Trophoblast cell (in vitro differentiated cells and primary cell): ENCODE measurements at regions not wholly inside any gene's neighbourhood (a gene's known extent, or its start where the extent isn't known, plus 50 kb on each side); places are given as distances from the start of the nearest gene placed in this dataset.
A peak's percentile ranks its signal among the peaks of the same experiment; 100 is the strongest.

Experiments
- DNase-seq, 2 donors: peaks; one replicate each; pipeline ENCODE4 v3.0.0-alpha.2; 2016
- H2AFZ ChIP-seq: 2 replicates; pipeline ENCODE4 v1.6.1; 2013; ENCODE audit warnings: low read length, moderate library complexity, mild to moderate bottlenecking; ENCODE audit not compliant: insufficient read depth, poor library complexity
- H2AK5ac ChIP-seq: 2 replicates; pipeline ENCODE4 v1.6.1; 2013; ENCODE audit warnings: mild to moderate bottlenecking, low read length
- H2BK120ac ChIP-seq: 2 replicates; pipeline ENCODE4 v1.6.1; 2013; ENCODE audit warnings: low read length, mild to moderate bottlenecking, moderate library complexity; ENCODE audit not compliant: insufficient read depth, poor library complexity
- H2BK12ac ChIP-seq: 2 replicates; pipeline ENCODE4 v1.6.1; 2013; ENCODE audit warnings: mild to moderate bottlenecking, low read length, moderate library complexity
- H2BK5ac ChIP-seq: 2 replicates; pipeline ENCODE4 v1.6.1; 2013; ENCODE audit warnings: low read length, low read depth, moderate library complexity, mild to moderate bottlenecking; ENCODE audit not compliant: poor library complexity
- H3K14ac ChIP-seq: 2 replicates; pipeline ENCODE4 v1.6.1; 2013; ENCODE audit warnings: mild to moderate bottlenecking, low read length
- H3K18ac ChIP-seq: 2 replicates; pipeline ENCODE4 v1.6.1; 2013; ENCODE audit warnings: mild to moderate bottlenecking, low read length
- H3K23ac ChIP-seq: 2 replicates; pipeline ENCODE4 v1.6.1; 2013; ENCODE audit warnings: low read length
- H3K27ac ChIP-seq: 2 replicates; pipeline ENCODE4 v1.5.1; 2013; ENCODE audit warnings: low read depth, mild to moderate bottlenecking, inconsistent platforms, low read length, moderate library complexity
- H3K27me3 ChIP-seq: 2 replicates; pipeline ENCODE4 v1.6.1; 2013; ENCODE audit warnings: inconsistent platforms, mild to moderate bottlenecking, low read length, moderate library complexity; ENCODE audit not compliant: insufficient read depth
- H3K36me3 ChIP-seq, 2 experiments: 1 replicate in 1 of 2; 2 replicates in 1 of 2; pipeline ENCODE4 v1.6.1; 2013; ENCODE audit warnings: low read length in 2 of 2, mild to moderate bottlenecking in 2 of 2, moderate library complexity in 1 of 2; ENCODE audit not compliant: insufficient read depth in 2 of 2, control insufficient read depth in 1 of 2
- H3K4ac ChIP-seq: 2 replicates; pipeline ENCODE4 v1.6.1; 2013; ENCODE audit warnings: low read depth, mild to moderate bottlenecking, low read length, moderate library complexity
- H3K4me1 ChIP-seq, 2 experiments: 1 replicate in 1 of 2; 2 replicates in 1 of 2; pipeline ENCODE4 v1.6.1; 2013; ENCODE audit warnings: low read length in 2 of 2, mild to moderate bottlenecking in 2 of 2, moderate library complexity in 1 of 2; ENCODE audit not compliant: insufficient read depth in 2 of 2, control insufficient read depth in 1 of 2
- H3K4me2 ChIP-seq: 2 replicates; pipeline ENCODE4 v1.6.1; 2013; ENCODE audit warnings: inconsistent platforms, mild to moderate bottlenecking, low read length, moderate library complexity
- H3K4me3 ChIP-seq: 2 replicates; pipeline ENCODE4 v1.5.1; 2013; ENCODE audit warnings: mild to moderate bottlenecking, low read depth, low read length, inconsistent platforms
- H3K79me1 ChIP-seq: one replicate; pipeline ENCODE4 v1.6.1; 2013; ENCODE audit warnings: low read length
- H3K79me2 ChIP-seq: 2 replicates; pipeline ENCODE4 v1.6.1; 2013; ENCODE audit warnings: low read length, mild to moderate bottlenecking; ENCODE audit not compliant: control insufficient read depth, insufficient read depth, poor library complexity
- H3K9ac ChIP-seq: 2 replicates; pipeline ENCODE4 v1.6.1; 2013; ENCODE audit warnings: mild to moderate bottlenecking, low read length
- H3K9me3 ChIP-seq: 2 replicates; pipeline ENCODE4 v1.6.1; 2013; ENCODE audit warnings: low read depth, mild to moderate bottlenecking, control low read depth, inconsistent platforms, low read length; ENCODE audit not compliant: insufficient read depth
- H4K12ac ChIP-seq: 2 replicates; pipeline ENCODE4 v1.6.1; 2013; ENCODE audit warnings: low read depth, mild to moderate bottlenecking, low read length, moderate library complexity
- H4K8ac ChIP-seq: 2 replicates; pipeline ENCODE4 v1.6.1; 2013; ENCODE audit warnings: low read depth, mild to moderate bottlenecking, low read length, moderate library complexity
- H4K91ac ChIP-seq: one replicate; pipeline ENCODE4 v1.6.1; 2013; ENCODE audit warnings: low read depth, mild to moderate bottlenecking, low read length, moderate library complexity
- WGBS: extraction: QIAGEN DNeasy Blood & Tissue Kit; methylation state at CpG from one replicate; pipeline ENCODE4 v1.1.7; 2013; ENCODE audit warnings: missing lambda C conversion rate; ENCODE audit not compliant: insufficient read length, insufficient coverage; ENCODE audit errors: extremely low coverage; 5-methylcytosine and 5-hydroxymethylcytosine counted together

DNA sequence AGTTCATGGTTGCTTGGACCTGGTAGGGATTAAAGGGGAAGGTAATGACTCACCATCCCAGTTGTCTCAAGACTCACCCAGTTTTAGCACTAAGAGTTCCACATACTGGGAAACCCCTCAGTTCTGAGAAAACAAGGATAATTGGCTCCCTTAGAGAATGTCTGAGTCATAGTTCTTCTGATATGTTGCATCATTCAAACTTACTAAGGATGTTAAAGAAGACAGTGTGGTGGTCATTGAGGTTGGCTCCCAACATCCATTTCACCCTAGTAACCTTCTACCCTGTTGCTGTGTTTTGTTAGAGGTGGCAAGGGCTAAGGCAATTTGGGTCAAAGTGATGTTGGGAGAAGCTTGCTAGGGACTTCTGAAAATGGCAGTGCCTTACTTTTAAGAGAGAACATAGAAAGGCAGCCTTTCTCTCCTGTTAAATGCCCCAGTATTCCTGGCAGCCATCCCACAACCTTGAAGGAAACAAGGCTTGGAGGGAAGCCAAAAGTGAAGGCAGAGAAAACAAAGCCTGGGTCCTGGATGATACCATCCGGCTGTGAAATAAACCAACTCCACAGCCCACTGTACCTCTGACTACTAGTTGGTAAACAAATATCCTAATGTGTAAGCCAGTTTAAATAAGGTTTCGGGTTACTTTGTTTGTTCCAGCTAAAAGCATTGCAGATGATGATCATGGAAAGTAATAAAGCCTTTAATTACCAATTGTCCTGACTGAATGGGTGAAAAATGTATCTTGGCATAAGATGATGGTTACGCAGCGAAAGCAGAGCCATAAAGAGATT is 80.4 kb upstream of the ADAMTSL1 start:
- Histone ChIP-seq H2BK5ac (no peak overlapping the region), H3K4me3 (no peak overlapping the region), H3K23ac (no peak overlapping the region), H3K4ac (no peak overlapping the region), H3K14ac (peak overlapping the region; percentile 37), H2BK12ac (no peak overlapping the region), H3K79me2 (no peaks in the 10 kb centered on the region), H3K79me1 (peaks cover 2% of the 10 kb centered on the region), H4K91ac (peak overlapping the region; percentile 24), H3K18ac (no peak overlapping the region), H3K9me3 (no peaks in the 10 kb centered on the region), H2AFZ (no peak overlapping the region), H3K27me3 (no peaks in the 10 kb centered on the region), H4K8ac (no peak overlapping the region), H3K4me2 (no peak overlapping the region), H3K4me1 (no peaks in the 10 kb centered on the region), H3K36me3 (no peaks in the 10 kb centered on the region), H3K9ac (no peak overlapping the region), H4K12ac (no peak overlapping the region), H3K27ac (no peak overlapping the region), H2AK5ac (no peak overlapping the region), H2BK120ac (peak overlapping the region; percentile 43)
- peak in 1 of 2 donors; percentile 18 for DNase-seq
- no CpG with 5 or more reads among the region's 4 CpGs for WGBS

- H4K12ac ChIP-seq: no peak overlapping the region
- no peak overlapping the region for H2BK120ac ChIP-seq
- no peak overlapping the region for H4K8ac ChIP-seq
- no peak for DNase-seq
- H3K9ac ChIP-seq: no peak overlapping the region
- no peaks in the 10 kb centered on the region for H3K36me3 ChIP-seq
- WGBS: no CpG with 5 or more reads among the region's 1 CpG
- H3K9me3 ChIP-seq: no peaks in the 10 kb centered on the region
- no peak overlapping the region for H2BK12ac ChIP-seq
- H3K4me3 ChIP-seq: no peak overlapping the region
- peaks cover 2% of the 10 kb centered on the region for H3K79me1 ChIP-seq
- no peak overlapping the region for H3K4me2 ChIP-seq
- H3K4me1 ChIP-seq: no peaks in the 10 kb centered on the region
- H3K18ac ChIP-seq: no peak overlapping the region
- H3K27ac ChIP-seq: no peak overlapping the region
- no peak overlapping the region for H2AFZ ChIP-seq
- no peak overlapping the region for H3K23ac ChIP-seq
- H3K27me3 ChIP-seq: no peaks in the 10 kb centered on the region
- no peak overlapping the region for H2BK5ac ChIP-seq
- no peaks in the 10 kb centered on the region for H3K79me2 ChIP-seq
- no peak overlapping the region for H4K91ac ChIP-seq
- no peak overlapping the region for H3K14ac ChIP-seq
- H3K4ac ChIP-seq: no peak overlapping the region
- H2AK5ac ChIP-seq: no peak overlapping the region
Measured at GRCh38 chr9:18394847-18395351, 79.1 kb upstream of the ADAMTSL1 start.

GRCh38 chr9:18396102-18396728 is 77.7 kb upstream of the ADAMTSL1 start:
- H3K36me3 ChIP-seq: no peaks in the 10 kb centered on the region
- H3K18ac ChIP-seq: no peak overlapping the region
- no peak overlapping the region for H3K4me2 ChIP-seq
- H4K12ac ChIP-seq: no peak overlapping the region
- H3K14ac ChIP-seq: no peak overlapping the region
- H3K79me1 ChIP-seq: peaks cover 2% of the 10 kb centered on the region
- no peak overlapping the region for H4K8ac ChIP-seq
- no peaks in the 10 kb centered on the region for H3K9me3 ChIP-seq
- no peaks in the 10 kb centered on the region for H3K4me1 ChIP-seq
- H2BK12ac ChIP-seq: no peak overlapping the region
- H3K27ac ChIP-seq: no peak overlapping the region
- H4K91ac ChIP-seq: no peak overlapping the region
- no peak overlapping the region for H2BK5ac ChIP-seq
- no peak overlapping the region for H2AFZ ChIP-seq
- no peak overlapping the region for H3K4ac ChIP-seq
- no peak overlapping the region for H2BK120ac ChIP-seq
- H3K9ac ChIP-seq: no peak overlapping the region
- no peaks in the 10 kb centered on the region for H3K27me3 ChIP-seq
- DNase-seq: no peak
- no peaks in the 10 kb centered on the region for H3K79me2 ChIP-seq
- peak overlapping the region; percentile 80 for H3K23ac ChIP-seq
- H3K4me3 ChIP-seq: no peak overlapping the region
- no peak overlapping the region for H2AK5ac ChIP-seq

- Histone ChIP-seq H3K4me2 (no peak overlapping the region), H3K23ac (no peak overlapping the region), H3K27me3 (no peaks in the 10 kb centered on the region), H3K79me1 (peaks cover 2% of the 10 kb centered on the region), H3K4me3 (no peak overlapping the region), H4K8ac (no peak overlapping the region), H2AK5ac (no peak overlapping the region), H4K91ac (no peak overlapping the region), H2BK120ac (no peak overlapping the region), H3K79me2 (no peaks in the 10 kb centered on the region), H3K9ac (no peak overlapping the region), H2AFZ (no peak overlapping the region), H3K4me1 (no peaks in the 10 kb centered on the region), H3K36me3 (no peaks in the 10 kb centered on the region), H3K9me3 (no peaks in the 10 kb centered on the region), H3K18ac (no peak overlapping the region), H3K14ac (no peak overlapping the region), H2BK12ac (no peak overlapping the region), H3K27ac (no peak overlapping the region), H4K12ac (no peak overlapping the region), H3K4ac (no peak overlapping the region), H2BK5ac (no peak overlapping the region)
- no peak for DNase-seq
- WGBS: no CpG with 5 or more reads among the region's 2 CpGs
Measured at GRCh38 chr9:18397076-18397475, 76.9 kb upstream of the ADAMTSL1 start.
